Neuronal stem cell (in vitro differentiated cells): ENCODE measurements at regions not wholly inside any gene's neighbourhood (a gene's known extent, or its start where the extent isn't known, plus 50 kb on each side); places are given as distances from the start of the nearest gene placed in this dataset.

Experiments
- DNase-seq: peaks from one replicate; pipeline ENCODE4 v3.0.0-alpha.2; 2013; ENCODE audit warnings: low spot score
- H2AFZ ChIP-seq: one replicate; pipeline ENCODE4 v1.6.1; 2013; ENCODE audit warnings: mild to moderate bottlenecking, low read length, inconsistent platforms
- H2AK5ac ChIP-seq: 2 replicates; pipeline ENCODE4 v1.6.1; 2013; ENCODE audit warnings: low read depth, mild to moderate bottlenecking, inconsistent platforms, low read length, moderate library complexity, mixed read lengths
- H2BK120ac ChIP-seq: 2 replicates; pipeline ENCODE4 v1.6.1; 2013; ENCODE audit warnings: low read depth, mild to moderate bottlenecking, inconsistent platforms, low read length, moderate library complexity, mixed read lengths
- H2BK12ac ChIP-seq: one replicate; pipeline ENCODE4 v1.6.1; 2013; ENCODE audit warnings: low read length, inconsistent platforms
- H2BK15ac ChIP-seq: 2 replicates; pipeline ENCODE4 v1.6.1; 2013; ENCODE audit warnings: mild to moderate bottlenecking, low read length, inconsistent platforms, mixed read lengths
- H2BK5ac ChIP-seq: one replicate; pipeline ENCODE4 v1.6.1; 2013; ENCODE audit warnings: inconsistent platforms, mild to moderate bottlenecking, low read length, moderate library complexity
- H3K14ac ChIP-seq: one replicate; pipeline ENCODE4 v1.6.1; 2013; ENCODE audit warnings: low read length, inconsistent platforms
- H3K18ac ChIP-seq: 2 replicates; pipeline ENCODE4 v1.6.1; 2013; ENCODE audit warnings: low read length, inconsistent platforms
- H3K23ac ChIP-seq: 2 replicates; pipeline ENCODE4 v1.6.1; 2013; ENCODE audit warnings: low read depth, mild to moderate bottlenecking, mixed read lengths, low read length, inconsistent platforms; ENCODE audit not compliant: poor library complexity
- H3K27ac ChIP-seq: replicated peaks from 3 replicates; pipeline ENCODE4 v1.5.1; 2013; ENCODE audit warnings: low read length, inconsistent platforms
- H3K27me3 ChIP-seq, 3 experiments: 2 replicates each; pipeline ENCODE4 v1.6.1; 2013; ENCODE audit warnings: low read length in 3 of 3, mild to moderate bottlenecking in 2 of 3, inconsistent platforms in 1 of 3, low read depth in 1 of 3, mixed read lengths in 1 of 3, moderate library complexity in 1 of 3; ENCODE audit not compliant: control insufficient read depth in 3 of 3, insufficient read depth in 3 of 3
- H3K36me3 ChIP-seq, 2 donors: replicated peaks in 1 of 2; 2 replicates each; pipeline ENCODE4 v1.6.1; 2013; ENCODE audit warnings: low read length in 2 of 2; ENCODE audit not compliant: control insufficient read depth in 2 of 2, insufficient read depth in 2 of 2
- H3K4ac ChIP-seq: 2 replicates; pipeline ENCODE4 v1.6.1; 2013; ENCODE audit warnings: inconsistent platforms, mild to moderate bottlenecking, low read length, moderate library complexity
- H3K4me1 ChIP-seq, 2 donors: 1 replicate in 1 of 2; 2 replicates in 1 of 2; pipeline ENCODE4 v1.6.1; 2013; ENCODE audit warnings: low read length in 2 of 2, low read depth in 1 of 2; ENCODE audit not compliant: control insufficient read depth in 2 of 2, insufficient read depth in 1 of 2
- H3K4me2 ChIP-seq: one replicate; pipeline ENCODE4 v1.6.1; 2013; ENCODE audit warnings: mild to moderate bottlenecking, low read length, inconsistent platforms; ENCODE audit not compliant: insufficient read depth, poor library complexity, severe bottlenecking
- H3K4me3 ChIP-seq, 2 donors: 2 replicates each; pipeline ENCODE4 v1.5.1; 2013; ENCODE audit warnings: low read length in 2 of 2, mild to moderate bottlenecking in 2 of 2, inconsistent platforms in 1 of 2, moderate library complexity in 1 of 2
- H3K79me1 ChIP-seq: one replicate; pipeline ENCODE4 v1.6.1; 2013; ENCODE audit warnings: low read depth, mild to moderate bottlenecking, inconsistent platforms, low read length, moderate library complexity
- H3K9ac ChIP-seq: one replicate; pipeline ENCODE4 v1.6.1; 2013; ENCODE audit warnings: mild to moderate bottlenecking, low read depth, low read length, inconsistent platforms; ENCODE audit not compliant: poor library complexity
- H3K9me3 ChIP-seq, 2 donors: replicated peaks in 1 of 2; 2 replicates each; pipeline versions ENCODE3 to v1.6.1; 2013; ENCODE audit warnings: low read length in 2 of 2, mild to moderate bottlenecking in 2 of 2, inconsistent platforms in 1 of 2, low read depth in 1 of 2, mixed read lengths in 1 of 2, moderate library complexity in 1 of 2; ENCODE audit not compliant: control insufficient read depth in 2 of 2, insufficient read depth in 1 of 2
- H4K8ac ChIP-seq: one replicate; pipeline ENCODE4 v1.6.1; 2013; ENCODE audit warnings: low read depth, mild to moderate bottlenecking, inconsistent platforms, low read length, moderate library complexity
- H4K91ac ChIP-seq: one replicate; pipeline ENCODE4 v1.6.1; 2013; ENCODE audit warnings: low read length, low read depth, mild to moderate bottlenecking, inconsistent platforms; ENCODE audit not compliant: poor library complexity
- WGBS, 2 donors: extraction: QIAGEN DNeasy Blood & Tissue Kit; methylation state at CpG; one replicate each; pipeline ENCODE4 v1.1.7; 2013; ENCODE audit warnings: missing lambda C conversion rate in 2 of 2, mixed read lengths in 1 of 2; ENCODE audit not compliant: insufficient read length in 2 of 2, insufficient replicate concordance in 1 of 2; ENCODE audit errors: extremely low coverage in 2 of 2; 5-methylcytosine and 5-hydroxymethylcytosine counted together

DNA sequence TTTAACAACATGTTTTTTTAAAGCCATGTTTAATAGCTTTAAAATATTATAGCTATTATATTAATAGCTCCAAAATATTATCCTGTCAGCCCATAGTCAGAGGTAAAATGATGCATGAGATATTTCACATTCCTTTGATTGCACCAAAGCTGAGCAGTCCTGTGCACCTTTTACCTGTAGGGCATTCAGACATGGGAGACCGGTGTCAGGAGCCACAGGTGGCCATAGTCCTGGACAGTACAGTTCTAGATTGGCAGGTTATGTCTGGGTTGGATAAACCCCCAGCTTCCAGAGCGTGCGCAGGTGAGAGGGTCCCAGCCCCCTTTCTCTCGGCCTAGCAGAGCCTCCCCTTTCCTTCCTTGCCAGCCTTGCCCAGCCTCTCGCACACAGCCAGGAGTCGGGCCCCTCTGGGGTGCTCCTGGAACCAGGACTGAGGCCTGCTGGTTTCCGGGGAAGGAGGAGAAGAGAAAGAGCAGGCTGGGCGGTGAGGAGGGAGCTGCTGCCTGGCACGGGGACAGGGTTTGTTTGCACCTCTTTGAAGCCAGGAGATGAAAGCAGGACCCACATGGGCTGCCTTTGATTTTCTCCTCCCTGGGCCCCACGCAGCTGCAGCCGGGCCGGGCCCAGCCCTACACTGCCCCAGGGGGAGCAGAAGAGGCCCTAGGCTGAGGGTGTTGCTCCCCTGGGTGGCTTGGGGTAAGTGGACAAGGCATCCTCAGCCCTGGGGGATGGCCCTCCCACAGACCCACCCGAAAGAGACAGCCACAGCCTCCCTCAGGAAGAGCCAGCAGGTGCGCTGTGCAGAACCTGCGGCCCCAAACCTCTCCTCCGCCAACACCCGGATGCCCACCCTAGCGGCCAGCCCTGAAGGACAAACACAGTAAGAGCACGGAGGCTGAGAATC lies 75.2 kb upstream of the TARDBP start:
- Histone ChIP-seq H3K9me3 (no peaks in the 10 kb centered on the region), H2BK120ac (no peak overlapping the region), H3K23ac (peak overlapping the region; percentile 61), H3K27me3 (peaks cover 0 to 50% (median 0%) of the 10 kb centered on the region in 3 experiments), H3K18ac (peak overlapping the region; percentile 78), H3K4me2 (no peak overlapping the region), H3K4me3 (no peak overlapping the region), H4K91ac (no peak overlapping the region), H3K36me3 (no peaks in the 10 kb centered on the region), H2BK15ac (peak overlapping the region; percentile 90), H4K8ac (no peak overlapping the region), H3K9ac (peak overlapping the region; percentile 36), H2AK5ac (peak overlapping the region; percentile 64), H3K4ac (no peak overlapping the region), H2BK12ac (no peak overlapping the region), H2AFZ (no peak overlapping the region), H3K79me1 (no peaks in the 10 kb centered on the region), H3K4me1 (peaks cover 4 to 7% of the 10 kb centered on the region in 2 donors), H2BK5ac (no peak overlapping the region), H3K27ac (no peak overlapping the region), H3K14ac (no peak overlapping the region)
- WGBS, 2 donors: no CpG with 5 or more reads among the region's 19 CpGs
- no peak for DNase-seq

DNA sequence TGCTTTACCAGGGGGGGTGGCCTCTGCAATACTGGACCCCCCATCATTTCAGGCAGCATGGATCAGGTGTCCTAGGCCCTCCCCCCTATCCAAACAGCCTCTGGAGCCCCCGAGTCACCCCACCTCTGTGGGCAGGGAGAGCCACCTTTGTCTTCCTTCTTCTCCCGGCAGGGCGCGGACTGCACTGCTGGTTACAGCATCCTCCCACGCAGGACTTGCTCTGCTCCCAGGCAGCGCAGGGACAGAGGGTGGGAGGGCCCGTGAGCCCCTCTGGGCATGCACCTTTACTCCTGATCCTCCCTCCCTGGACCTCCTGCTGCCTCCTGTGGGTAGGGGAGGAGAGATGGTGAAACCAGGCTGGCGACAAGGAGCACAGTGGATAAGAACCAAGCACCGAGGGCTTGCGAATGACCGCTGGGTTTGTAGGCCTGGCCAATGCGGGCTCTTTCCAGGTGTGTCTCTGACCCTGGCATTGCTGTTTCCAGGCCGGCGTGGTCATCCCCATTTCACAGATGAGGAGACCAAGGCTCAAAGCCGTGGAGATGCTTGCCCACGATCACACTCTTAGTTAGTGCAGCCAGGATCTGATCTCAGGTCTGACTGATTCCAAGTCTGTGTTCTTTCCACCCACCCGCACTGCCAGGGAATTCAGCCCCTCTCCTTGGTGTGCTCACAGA lies 73.6 kb upstream of the TARDBP start:
- H3K18ac ChIP-seq: peak overlapping the region; percentile 89
- no peaks in the 10 kb centered on the region for H3K36me3 ChIP-seq
- no peak overlapping the region for H3K4me3 ChIP-seq
- no peak overlapping the region for H3K27ac ChIP-seq
- no peak overlapping the region for H4K91ac ChIP-seq
- no peaks in the 10 kb centered on the region for H3K79me1 ChIP-seq
- peaks cover 0 to 56% (median 0%) of the 10 kb centered on the region in 3 experiments for H3K27me3 ChIP-seq
- no peak overlapping the region for H2BK12ac ChIP-seq
- H2AFZ ChIP-seq: no peak overlapping the region
- no peak overlapping the region for H3K9ac ChIP-seq
- H3K4me1 ChIP-seq: peaks cover 4 to 8% of the 10 kb centered on the region in 2 donors
- no peak overlapping the region for H4K8ac ChIP-seq
- H3K23ac ChIP-seq: peak overlapping the region; percentile 90
- no peak for DNase-seq
- no peak overlapping the region for H2BK120ac ChIP-seq
- H3K14ac ChIP-seq: peak overlapping the region; percentile 73
- no peak overlapping the region for H2BK5ac ChIP-seq
- no peak overlapping the region for H3K4me2 ChIP-seq
- H3K9me3 ChIP-seq: no peaks in the 10 kb centered on the region
- H2BK15ac ChIP-seq: no peak overlapping the region
- H3K4ac ChIP-seq: no peak overlapping the region
- peak overlapping the region; percentile 76 for H2AK5ac ChIP-seq
- no CpG with 5 or more reads among the region's 17 CpGs for whole genome bisulfite sequencing, 2 donors

DNA sequence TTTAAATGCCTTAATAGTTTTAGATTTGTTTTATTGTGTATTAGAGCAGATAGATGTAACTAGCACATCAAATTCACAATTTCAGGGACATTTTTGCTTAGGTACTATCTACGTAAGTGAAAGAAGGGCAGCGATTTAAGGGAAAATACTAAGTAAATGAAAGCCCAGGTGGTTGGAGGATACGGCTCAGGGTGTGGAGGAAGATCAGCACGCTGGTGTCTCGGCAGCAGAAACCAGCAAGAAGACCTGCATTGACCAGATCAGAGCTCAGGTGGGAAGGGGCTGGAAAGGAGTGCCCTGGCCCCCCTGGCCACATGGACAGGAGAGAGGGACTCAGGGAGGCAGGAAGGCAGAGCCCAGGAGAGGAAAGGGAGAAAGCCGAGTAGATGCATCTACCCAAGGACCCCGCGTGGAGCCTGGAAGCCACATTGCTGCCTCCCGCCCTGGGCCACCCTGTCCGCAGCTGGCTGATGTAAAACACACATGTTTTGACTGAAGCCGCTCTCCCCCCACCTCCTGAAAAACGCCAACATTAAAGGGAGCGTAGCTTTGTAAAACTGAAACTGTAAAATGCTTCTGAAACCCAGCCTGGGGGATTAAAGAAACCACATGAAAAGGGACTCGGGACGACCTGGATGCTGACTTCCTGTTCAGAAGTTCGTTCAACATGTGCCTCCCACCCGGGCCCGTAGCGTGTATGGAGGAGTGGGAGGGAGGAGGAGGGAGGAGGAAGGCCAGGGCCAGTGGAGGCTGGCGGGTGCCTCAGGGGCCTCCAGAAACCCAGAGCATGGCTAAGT lies 72.6 kb upstream of the TARDBP start:
- Histone ChIP-seq H3K4me3 (no peak overlapping the region), H3K27ac (no peak overlapping the region), H3K14ac (no peak overlapping the region), H2BK12ac (no peak overlapping the region), H2BK5ac (no peak overlapping the region), H2AK5ac (no peak overlapping the region), H2BK120ac (no peak overlapping the region), H3K9ac (no peak overlapping the region), H3K23ac (no peak overlapping the region), H3K4ac (no peak overlapping the region), H3K36me3 (no peaks in the 10 kb centered on the region), H3K4me1 (peaks cover 8 to 11% of the 10 kb centered on the region in 2 donors), H3K79me1 (no peaks in the 10 kb centered on the region), H3K9me3 (no peaks in the 10 kb centered on the region), H4K91ac (no peak overlapping the region), H3K4me2 (no peak overlapping the region), H2BK15ac (no peak overlapping the region), H4K8ac (no peak overlapping the region), H3K18ac (no peak overlapping the region), H2AFZ (peak overlapping the region; percentile 57), H3K27me3 (peaks cover 0 to 57% (median 0%) of the 10 kb centered on the region in 3 experiments)
- DNase-seq: no peak
- WGBS, 2 donors: no CpG with 5 or more reads among the region's 20 CpGs
